ENCODE measurements at regions not wholly inside any gene's neighbourhood (a gene's known extent, or its start where the extent isn't known, plus 50 kb on each side); places are given as distances from the start of the nearest gene placed in this dataset.

DNA sequence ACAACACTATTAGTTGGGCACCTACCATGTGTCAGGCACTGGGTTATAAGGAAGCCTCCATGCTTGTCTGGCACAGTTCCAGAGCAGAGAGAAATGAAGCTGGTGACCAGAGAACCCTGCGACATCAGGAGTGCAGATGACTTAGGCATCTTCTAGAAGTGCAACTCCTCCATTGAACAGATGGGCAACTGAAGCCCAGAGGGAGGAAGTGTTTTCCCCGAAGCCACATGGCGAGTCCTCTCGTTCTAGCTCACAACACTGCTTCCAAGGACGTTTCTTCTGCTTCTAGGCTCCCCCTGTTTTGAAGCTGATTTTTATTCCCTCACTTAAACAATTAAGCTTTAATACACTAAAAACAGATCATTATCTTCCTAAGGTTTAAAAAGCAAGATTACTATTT is 109.8 kb upstream of the SYT13 start (continued):
- no peak for TF ChIP-seq TCF4 (CRISPR knock-in tag; IDR thresholded peaks at IDR 0.05; ENCODE audit: borderline replicate concordance)
- TF ChIP-seq ZNF565 (CRISPR knock-in tag; conservative IDR thresholded peaks at IDR 0.05; ENCODE audit: low read depth): no peak
- TF ChIP-seq ESRRG (CRISPR knock-in tag; IDR thresholded peaks at IDR 0.05): no peak

DNA sequence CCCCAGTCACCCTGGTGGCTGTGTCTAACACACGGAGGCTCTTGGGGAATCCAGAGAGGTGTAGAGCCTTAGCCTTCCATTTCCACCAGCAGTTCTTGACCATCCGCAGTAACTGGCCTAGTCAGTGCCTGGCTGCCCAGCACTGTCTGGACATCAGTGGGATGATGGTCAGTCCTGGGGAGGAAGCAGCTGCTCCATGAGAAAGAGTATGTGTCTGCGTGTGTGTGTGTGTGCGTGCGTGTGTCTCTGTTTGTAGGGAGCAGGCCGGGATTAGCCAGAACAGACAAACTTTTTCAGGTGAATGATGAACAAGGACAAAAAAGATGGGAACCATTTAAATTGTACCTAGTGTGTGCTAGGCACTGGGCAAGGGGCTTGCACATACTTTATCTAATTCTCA is 109.3 kb upstream of the SYT13 start:
- no peak for TF ChIP-seq ZNF8 (CRISPR knock-in tag; IDR thresholded peaks at IDR 0.05)
- no peak for TF ChIP-seq ZNF70 (CRISPR knock-in tag; IDR thresholded peaks at IDR 0.05)
- no peak for ATAC-seq

DNA sequence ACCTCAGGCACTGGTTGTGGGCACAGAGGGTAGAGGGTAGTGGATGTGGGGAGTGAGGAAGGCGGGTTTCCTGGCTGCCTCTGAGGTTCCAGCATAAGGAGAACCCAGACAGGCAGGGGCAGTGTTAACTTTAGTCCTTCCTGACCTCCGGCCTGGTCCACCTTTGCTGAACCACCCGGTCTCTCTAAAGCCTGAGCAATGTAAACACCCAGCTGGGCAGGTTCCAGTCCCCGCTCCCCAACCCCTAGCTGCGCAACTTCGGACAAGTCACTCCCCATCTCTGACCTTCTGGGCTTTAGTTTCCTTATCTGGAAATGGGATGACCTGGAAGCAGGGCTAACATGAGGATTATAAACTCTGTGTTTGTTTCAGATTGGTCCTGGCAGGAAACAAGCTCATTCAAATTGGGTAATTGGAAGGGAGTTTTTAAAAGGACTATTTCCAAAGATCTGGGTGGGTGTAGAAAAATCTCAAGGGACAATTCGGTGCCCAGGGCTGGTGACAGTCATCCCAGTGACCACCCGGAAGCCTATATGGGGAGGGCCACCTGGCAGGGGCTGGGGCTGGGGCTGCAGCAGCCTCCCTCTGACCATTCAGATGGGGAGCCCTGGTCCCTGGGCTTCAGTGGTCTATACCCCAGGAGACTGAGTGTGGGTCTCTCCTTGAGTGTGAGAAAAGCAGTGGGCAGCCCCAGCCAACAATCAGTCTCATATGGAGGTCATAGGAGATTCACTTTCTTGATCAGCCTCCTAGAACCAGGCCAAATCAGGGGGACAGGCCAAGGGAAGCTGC is 108.3 kb upstream of the SYT13 start:
- TF ChIP-seq ESRRG (CRISPR knock-in tag; IDR thresholded peaks at IDR 0.05): no peak
- no peak for TF ChIP-seq ISL1 (CRISPR knock-in tag; IDR thresholded peaks at IDR 0.05)
- no peak for TF ChIP-seq ZNF8 (CRISPR knock-in tag; IDR thresholded peaks at IDR 0.05)
- TF ChIP-seq PPARA (CRISPR knock-in tag; IDR thresholded peaks at IDR 0.05; ENCODE audit: borderline replicate concordance): no peak
- no peak for TF ChIP-seq ZC3H10 (CRISPR knock-in tag; IDR thresholded peaks at IDR 0.05)
- TF ChIP-seq OSR1 (CRISPR knock-in tag; IDR thresholded peaks at IDR 0.05): no peak
- no peak for TF ChIP-seq PATZ1 (CRISPR knock-in tag; IDR thresholded peaks at IDR 0.05; ENCODE audit: borderline replicate concordance)
- TF ChIP-seq BACH2 (CRISPR knock-in tag; IDR thresholded peaks at IDR 0.05; ENCODE audit: borderline replicate concordance): no peak
- TF ChIP-seq ZNF565 (CRISPR knock-in tag; conservative IDR thresholded peaks at IDR 0.05; ENCODE audit: low read depth): no peak
- TF ChIP-seq, protein P1, sequence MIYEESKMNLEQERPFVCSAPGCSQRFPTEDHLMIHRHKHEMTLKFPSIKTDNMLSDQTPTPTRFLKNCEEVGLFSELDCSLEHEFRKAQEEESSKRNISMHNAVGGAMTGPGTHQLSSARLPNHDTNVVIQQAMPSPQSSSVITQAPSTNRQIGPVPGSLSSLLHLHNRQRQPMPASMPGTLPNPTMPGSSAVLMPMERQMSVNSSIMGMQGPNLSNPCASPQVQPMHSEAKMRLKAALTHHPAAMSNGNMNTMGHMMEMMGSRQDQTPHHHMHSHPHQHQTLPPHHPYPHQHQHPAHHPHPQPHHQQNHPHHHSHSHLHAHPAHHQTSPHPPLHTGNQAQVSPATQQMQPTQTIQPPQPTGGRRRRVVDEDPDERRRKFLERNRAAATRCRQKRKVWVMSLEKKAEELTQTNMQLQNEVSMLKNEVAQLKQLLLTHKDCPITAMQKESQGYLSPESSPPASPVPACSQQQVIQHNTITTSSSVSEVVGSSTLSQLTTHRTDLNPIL (CRISPR knock-in tag; IDR thresholded peaks at IDR 0.05; ENCODE audit: low read depth): no peak
- no peak for TF ChIP-seq TOX (CRISPR knock-in tag; IDR thresholded peaks at IDR 0.05; ENCODE audit: borderline replicate concordance)
- no peak for TF ChIP-seq TCF4 (CRISPR knock-in tag; IDR thresholded peaks at IDR 0.05; ENCODE audit: borderline replicate concordance)
- TF ChIP-seq, protein P2, sequence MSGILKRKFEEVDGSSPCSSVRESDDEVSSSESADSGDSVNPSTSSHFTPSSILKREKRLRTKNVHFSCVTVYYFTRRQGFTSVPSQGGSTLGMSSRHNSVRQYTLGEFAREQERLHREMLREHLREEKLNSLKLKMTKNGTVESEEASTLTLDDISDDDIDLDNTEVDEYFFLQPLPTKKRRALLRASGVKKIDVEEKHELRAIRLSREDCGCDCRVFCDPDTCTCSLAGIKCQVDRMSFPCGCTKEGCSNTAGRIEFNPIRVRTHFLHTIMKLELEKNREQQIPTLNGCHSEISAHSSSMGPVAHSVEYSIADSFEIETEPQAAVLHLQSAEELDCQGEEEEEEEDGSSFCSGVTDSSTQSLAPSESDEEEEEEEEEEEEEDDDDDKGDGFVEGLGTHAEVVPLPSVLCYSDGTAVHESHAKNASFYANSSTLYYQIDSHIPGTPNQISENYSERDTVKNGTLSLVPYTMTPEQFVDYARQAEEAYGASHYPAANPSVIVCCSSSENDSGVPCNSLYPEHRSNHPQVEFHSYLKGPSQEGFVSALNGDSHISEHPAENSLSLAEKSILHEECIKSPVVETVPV (CRISPR knock-in tag; IDR thresholded peaks at IDR 0.05): no peak
- no peak for TF ChIP-seq ZFP3 (CRISPR knock-in tag; IDR thresholded peaks at IDR 0.05)
- no peak for TF ChIP-seq ARNTL (CRISPR knock-in tag; IDR thresholded peaks at IDR 0.05; ENCODE audit: borderline replicate concordance, low read depth)
- TF ChIP-seq, protein P3, sequence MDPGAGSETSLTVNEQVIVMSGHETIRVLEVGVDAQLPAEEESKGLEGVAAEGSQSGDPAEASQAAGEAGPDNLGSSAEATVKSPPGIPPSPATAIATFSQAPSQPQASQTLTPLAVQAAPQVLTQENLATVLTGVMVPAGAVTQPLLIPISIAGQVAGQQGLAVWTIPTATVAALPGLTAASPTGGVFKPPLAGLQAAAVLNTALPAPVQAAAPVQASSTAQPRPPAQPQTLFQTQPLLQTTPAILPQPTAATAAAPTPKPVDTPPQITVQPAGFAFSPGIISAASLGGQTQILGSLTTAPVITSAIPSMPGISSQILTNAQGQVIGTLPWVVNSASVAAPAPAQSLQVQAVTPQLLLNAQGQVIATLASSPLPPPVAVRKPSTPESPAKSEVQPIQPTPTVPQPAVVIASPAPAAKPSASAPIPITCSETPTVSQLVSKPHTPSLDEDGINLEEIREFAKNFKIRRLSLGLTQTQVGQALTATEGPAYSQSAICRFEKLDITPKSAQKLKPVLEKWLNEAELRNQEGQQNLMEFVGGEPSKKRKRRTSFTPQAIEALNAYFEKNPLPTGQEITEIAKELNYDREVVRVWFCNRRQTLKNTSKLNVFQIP (CRISPR knock-in tag; IDR thresholded peaks at IDR 0.05; ENCODE audit: borderline replicate concordance, low read depth): no peak
- TF ChIP-seq RARB (CRISPR knock-in tag; IDR thresholded peaks at IDR 0.05): no peak
- no peak for ATAC-seq

DNA sequence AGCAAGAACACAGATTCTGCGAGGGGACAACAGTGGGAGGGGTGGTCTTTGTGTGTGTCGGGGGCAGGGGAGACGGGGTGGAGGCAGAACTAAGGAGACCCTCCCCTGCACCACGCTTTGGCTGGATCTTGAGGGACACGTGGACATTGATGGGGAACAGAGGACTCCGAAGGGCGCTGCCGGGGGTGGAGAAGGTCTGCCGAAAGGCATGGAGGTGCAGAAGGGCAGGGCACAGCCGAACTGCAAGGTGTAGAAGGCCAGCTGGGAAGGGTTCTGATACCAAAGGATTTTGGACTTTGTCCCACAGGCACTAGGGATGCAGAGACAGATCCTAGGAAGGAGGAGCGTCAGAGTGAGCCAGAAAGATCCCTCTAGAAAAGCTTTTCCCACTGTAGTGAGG is 107.7 kb upstream of the SYT13 start:
- TF ChIP-seq ARNTL (CRISPR knock-in tag; IDR thresholded peaks at IDR 0.05; ENCODE audit: borderline replicate concordance, low read depth) (no peak), SNAI2 (CRISPR knock-in tag; IDR thresholded peaks at IDR 0.05) (no peak), CSDC2 (CRISPR knock-in tag; IDR thresholded peaks at IDR 0.05) (no peak), RARB (CRISPR knock-in tag; IDR thresholded peaks at IDR 0.05) (no peak)
- TF ChIP-seq, protein P3 (CRISPR knock-in tag; IDR thresholded peaks at IDR 0.05; ENCODE audit: borderline replicate concordance, low read depth): no peak
- no peak for ATAC-seq
